PC-9 (cell line): ENCODE measurements at regions not wholly inside any gene's neighbourhood (a gene's known extent, or its start where the extent isn't known, plus 50 kb on each side); places are given as distances from the start of the nearest gene placed in this dataset.

Source experiments
- BruUV-seq: library from RNA; stranded (reverse); fragments of 400-500 nt; replicated peaks from 2 replicates; lab custom pipeline; 2021; lab: Mats Ljungman, UMichigan
- CTCF ChIA-PET: fragments of 300-600 bp; sonication (Branson Sonifier 250); formaldehyde crosslinking; loops from one replicate; lab custom pipeline; 2022; ENCODE audit warnings: antibody characterized with exemption; lab: Charles Lee
- POLR2A ChIA-PET: fragments of 300-600 bp; sonication (Branson Sonifier 250); formaldehyde crosslinking; loops from one replicate; lab custom pipeline; 2022; ENCODE audit warnings: antibody characterized with exemption; ENCODE audit not compliant: unreplicated experiment; lab: Charles Lee
- DNase-seq, 2 experiments: peaks; one replicate each; pipeline versions ENCODE4 v3.0.0 to v3.0.0-alpha.2; 2015 to 2022; ENCODE audit warnings: mixed read lengths in 1 of 2
- H2AFZ ChIP-seq: fragments of 200-600 bp; sonication (generic); 2 replicates; pipeline ENCODE4 v1.8.1; 2017; ENCODE audit warnings: antibody characterized with exemption
- H3F3A ChIP-seq: fragments of 200-600 bp; sonication (generic); 2 replicates; pipeline ENCODE4 v1.8.1; 2017; ENCODE audit warnings: antibody characterized with exemption, mild to moderate bottlenecking, low read depth; ENCODE audit not compliant: insufficient read depth
- H3K27ac ChIP-seq: fragments of 200-600 bp; sonication (generic); 2 replicates; pipeline ENCODE4 v1.6.1; 2016; ENCODE audit warnings: mixed run types
- H3K27me3 ChIP-seq: fragments of 200-600 bp; sonication (generic); 2 replicates; pipeline ENCODE4 v1.6.1; 2016; ENCODE audit warnings: low read depth, mixed run types; ENCODE audit not compliant: insufficient read depth
- H3K36me3 ChIP-seq: fragments of 200-600 bp; sonication (generic); 2 replicates; pipeline ENCODE4 v1.6.1; 2016; ENCODE audit warnings: low read depth, mixed run types
- H3K4me1 ChIP-seq: fragments of 200-600 bp; sonication (generic); replicated peaks from 2 replicates; pipeline ENCODE4 v1.6.1; 2016; ENCODE audit warnings: mixed run types; ENCODE audit not compliant: insufficient read depth
- H3K4me2 ChIP-seq: fragments of 200-600 bp; sonication (generic); 2 replicates; pipeline ENCODE4 v1.6.1; 2017; ENCODE audit warnings: mixed run types
- H3K4me3 ChIP-seq: fragments of 200-600 bp; sonication (generic); 2 replicates; pipeline ENCODE4 v1.6.1; 2016; ENCODE audit warnings: mixed run types
- H3K79me2 ChIP-seq: fragments of 200-600 bp; sonication (generic); 2 replicates; pipeline ENCODE4 v1.6.1; 2017; ENCODE audit warnings: low read depth, mixed run types
- H3K9me2 ChIP-seq: fragments of 200-600 bp; sonication (generic); 2 replicates; pipeline ENCODE4 v1.8.1; 2017; ENCODE audit warnings: mild to moderate bottlenecking; ENCODE audit not compliant: insufficient read depth
- H3K9me3 ChIP-seq: fragments of 200-600 bp; sonication (generic); 2 replicates; pipeline ENCODE4 v1.8.1; 2016; ENCODE audit warnings: low read depth; ENCODE audit not compliant: insufficient read depth
- H4K20me1 ChIP-seq: fragments of 200-600 bp; sonication (generic); 2 replicates; pipeline ENCODE4 v1.8.1; 2017; ENCODE audit not compliant: insufficient read depth
- CTCF ChIP-seq: fragments of 200-600 bp; sonication (generic); conservative IDR thresholded peaks from 2 replicates; pipeline ENCODE4 v1.6.1; 2017; ENCODE audit warnings: mixed run types, antibody characterized with exemption, mild to moderate bottlenecking, moderate library complexity
- EZH2 ChIP-seq: fragments of 200-600 bp; sonication (generic); IDR thresholded peaks from 2 replicates; pipeline ENCODE4 v1.8.0; 2017; ENCODE audit warnings: antibody characterized with exemption, low read depth
- intact Hi-C: fragments of 100-400 bp; cut with micrococcal nuclease; formaldehyde crosslinking; loops from one replicate; pipeline ENCODE4 v1.10.0; 2022; ENCODE audit not compliant: unreplicated experiment

- ChIA-PET CTCF (no interaction called here), POLR2A (no interaction called here)
- no peak overlapping the region for H3K27ac ChIP-seq
- intact Hi-C loops = no loop called here
- no peaks in the 10 kb centered on the region for H3K4me1 ChIP-seq
- no peaks in the 10 kb centered on the region for H4K20me1 ChIP-seq
- H3F3A ChIP-seq = no peaks in the 10 kb centered on the region
- H3K9me2 ChIP-seq = no peaks in the 10 kb centered on the region
- no peaks in the 10 kb centered on the region for H3K9me3 ChIP-seq
- no peaks in the 10 kb centered on the region for H3K27me3 ChIP-seq
- H3K79me2 ChIP-seq = no peaks in the 10 kb centered on the region
- no peak overlapping the region for H3K4me2 ChIP-seq
- H3K36me3 ChIP-seq = no peaks in the 10 kb centered on the region
- TF ChIP-seq CTCF (no peak), EZH2 (no peak)
- no TSS peak for BruUV-seq
- no peak for DNase-seq
- no peak overlapping the region for H2AFZ ChIP-seq
- no peak overlapping the region for H3K4me3 ChIP-seq
Observed at GRCh38 chr9:13459071-13459470, 179.6 kb upstream of the MPDZ start.

- H3K36me3 ChIP-seq = no peaks in the 10 kb centered on the region
- ChIA-PET POLR2A (no interaction called here), CTCF (no interaction called here)
Observed at GRCh38 chr9:13457795-13458194, 178.3 kb upstream of the MPDZ start.

GRCh38 chr9:13450723-13451122 lies 171.2 kb upstream of the MPDZ start:
- Histone ChIP-seq H3F3A (no peaks in the 10 kb centered on the region), H3K79me2 (no peaks in the 10 kb centered on the region), H3K36me3 (no peaks in the 10 kb centered on the region), H3K4me2 (no peak overlapping the region), H4K20me1 (no peaks in the 10 kb centered on the region), H3K9me3 (no peaks in the 10 kb centered on the region), H3K4me3 (no peak overlapping the region), H3K27ac (no peak overlapping the region), H3K27me3 (no peaks in the 10 kb centered on the region), H2AFZ (no peak overlapping the region), H3K4me1 (no peaks in the 10 kb centered on the region), H3K9me2 (no peaks in the 10 kb centered on the region)
- TF ChIP-seq CTCF = no peak
- no peak for TF ChIP-seq EZH2
- intact Hi-C loops = no loop called here
- BruUV-seq = no TSS peak
- no peak for DNase-seq
- ChIA-PET CTCF (no interaction called here), POLR2A (no interaction called here)

More at GRCh38 chr9:13457795-13458194, 178.3 kb upstream of the MPDZ start:
- no TSS peak for BruUV-seq
- Histone ChIP-seq H3K27ac (no peak overlapping the region), H3K4me2 (no peak overlapping the region), H3K4me1 (no peaks in the 10 kb centered on the region), H3F3A (no peaks in the 10 kb centered on the region), H3K9me3 (no peaks in the 10 kb centered on the region), H3K4me3 (no peak overlapping the region), H3K9me2 (no peaks in the 10 kb centered on the region), H2AFZ (no peak overlapping the region), H3K27me3 (no peaks in the 10 kb centered on the region), H3K79me2 (no peaks in the 10 kb centered on the region), H4K20me1 (no peaks in the 10 kb centered on the region)
- intact Hi-C loops = no loop called here
- no peak for DNase-seq
- TF ChIP-seq CTCF = no peak
- no peak for TF ChIP-seq EZH2
